NCI-H446 (cell line): ENCODE measurements at regions not wholly inside any gene's neighbourhood (a gene's known extent, or its start where the extent isn't known, plus 50 kb on each side); places are given as distances from the start of the nearest gene placed in this dataset.

Source experiments
- DNase-seq, 2 experiments: peaks; one replicate each; lab custom pipeline; 2025; lab: John Stamatoyannopoulos, UW

GRCh38 chr11:70725739-70726138 lies 327.4 kb downstream of the CTTN start:
- no peak for DNase-seq

- no peak for DNase-seq
These were observed 328.7 kb downstream of the CTTN start for GRCh38 chr11:70727021-70727420.

DNA sequence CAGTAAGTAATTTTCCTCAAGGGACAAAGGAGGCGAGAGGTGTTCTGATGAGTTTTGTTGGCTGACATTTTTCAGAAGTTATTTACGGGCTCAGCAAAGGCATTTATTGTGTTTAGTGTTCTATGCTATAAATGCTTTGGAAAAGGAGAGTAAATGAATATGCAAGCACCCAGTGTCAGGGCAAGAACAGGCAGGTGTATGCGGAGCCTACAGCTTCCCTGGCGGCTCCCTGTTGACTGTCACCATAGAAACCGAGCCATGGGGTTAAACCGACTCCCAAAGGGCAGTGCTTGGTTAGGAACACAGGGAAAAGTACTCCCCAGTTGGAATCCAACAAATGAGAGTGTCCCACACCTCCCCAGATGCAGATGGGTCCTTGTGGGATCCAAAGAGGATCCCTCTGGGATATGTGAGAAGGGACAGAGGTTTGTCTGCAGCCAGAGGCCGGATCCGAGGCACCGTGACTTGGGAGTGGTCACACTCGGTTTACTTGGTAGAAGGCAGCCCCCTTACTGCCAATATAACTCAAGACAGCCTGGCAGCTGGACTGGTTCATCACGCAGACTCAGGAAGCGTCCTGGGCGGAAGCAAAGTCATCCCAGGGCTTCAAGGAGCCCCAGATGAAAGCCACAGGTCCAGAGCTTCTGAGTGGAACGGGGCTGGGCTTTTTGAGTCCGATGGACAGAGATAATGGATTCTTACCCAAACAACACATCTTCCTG lies 329.7 kb downstream of the CTTN start:
- no peak for DNase-seq

- DNase-seq = no peak
These were observed 331.6 kb downstream of the CTTN start for GRCh38 chr11:70729949-70730348.

- no peak for DNase-seq
These were observed 332.1 kb downstream of the CTTN start for GRCh38 chr11:70730411-70730810.

GRCh38 chr11:70731271-70732022 lies 333.1 kb downstream of the CTTN start:
- DNase-seq = no peak

- DNase-seq = no peak
These were observed 333.9 kb downstream of the CTTN start for GRCh38 chr11:70732023-70732880.

DNA sequence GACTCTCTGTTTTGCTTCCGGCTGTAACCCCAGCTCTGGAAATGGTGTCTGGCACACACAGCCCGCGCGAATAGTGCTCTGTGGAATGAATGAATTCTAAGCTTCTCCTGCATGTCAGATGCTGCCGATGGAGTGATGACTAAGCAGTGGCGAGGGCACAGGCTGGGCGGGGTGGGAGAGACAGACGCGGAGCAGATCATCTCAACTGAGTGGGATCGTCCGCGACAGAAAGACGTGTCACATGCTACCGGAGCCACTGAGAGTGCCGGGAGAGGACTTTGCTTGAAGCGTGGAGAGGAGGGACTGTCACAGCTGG lies 334.5 kb downstream of the CTTN start:
- DNase-seq = no peak

- no peak for DNase-seq
These were observed 335.3 kb downstream of the CTTN start for GRCh38 chr11:70733327-70734325.

GRCh38 chr11:70734379-70734778 lies 336.1 kb downstream of the CTTN start:
- no peak for DNase-seq

GRCh38 chr11:70734911-70735310 lies 336.6 kb downstream of the CTTN start:
- DNase-seq = no peak

DNA sequence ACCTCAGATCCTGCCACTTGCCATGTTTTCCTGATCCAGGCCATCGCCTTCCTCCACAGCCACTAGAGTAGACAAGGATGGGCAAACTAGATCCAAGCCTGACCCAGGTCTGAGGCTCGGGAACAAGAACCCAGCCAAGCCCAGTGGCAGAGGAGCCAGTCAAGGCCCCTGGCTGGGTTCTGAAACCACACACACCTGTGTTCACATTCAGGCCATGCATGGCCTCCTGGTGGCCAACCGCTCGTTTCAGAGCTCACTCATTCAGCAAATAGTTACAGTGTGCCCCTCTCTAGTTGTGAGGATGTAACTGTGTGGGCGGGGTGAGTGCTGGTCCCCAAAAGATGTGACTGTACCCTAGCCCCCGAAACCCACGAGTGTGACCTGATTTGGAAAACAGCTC lies 337.6 kb downstream of the CTTN start:
- DNase-seq = no peak

DNA sequence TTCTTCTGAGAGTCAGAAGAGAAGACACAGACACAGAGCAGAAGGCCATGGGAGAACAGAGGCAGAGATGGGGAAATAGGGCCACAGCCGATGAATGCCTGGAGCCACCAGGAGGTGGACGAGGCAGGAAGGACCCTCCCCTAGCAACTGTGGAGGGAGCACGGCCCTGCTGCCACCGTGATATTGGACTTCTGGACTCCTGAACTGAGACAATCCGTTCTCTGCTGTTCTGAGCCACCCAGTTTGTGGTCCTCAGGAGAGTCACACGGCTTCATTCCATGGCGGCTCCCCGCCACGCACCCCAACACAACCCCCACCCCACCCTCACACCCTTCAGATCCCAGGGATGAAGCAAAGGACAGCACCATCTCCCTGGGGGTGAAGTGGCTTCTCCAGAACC lies 338.1 kb downstream of the CTTN start:
- DNase-seq = no peak

GRCh38 chr11:70736937-70737640 lies 338.8 kb downstream of the CTTN start:
- DNase-seq = no peak

GRCh38 chr11:70737816-70738630 lies 339.7 kb downstream of the CTTN start:
- DNase-seq = no peak

DNA sequence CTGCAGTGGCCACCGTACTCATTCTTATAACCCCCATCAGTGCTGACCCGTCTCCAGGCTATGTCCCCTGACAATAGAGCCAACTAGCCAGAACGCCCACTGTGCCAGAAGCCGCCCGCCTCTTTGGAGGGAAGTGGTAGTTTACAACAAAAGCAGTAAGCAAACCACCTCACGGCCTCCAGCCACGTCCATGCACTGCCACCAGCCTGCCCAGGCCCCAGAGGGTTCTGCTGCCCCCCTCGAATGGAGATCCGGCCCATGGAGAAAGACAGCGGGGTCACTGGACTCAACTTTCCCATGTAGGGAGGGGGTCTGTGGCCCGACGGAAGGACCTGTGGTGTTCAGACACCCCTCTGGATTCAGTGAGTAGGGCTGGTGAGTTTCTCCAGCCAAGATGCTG lies 340.3 kb downstream of the CTTN start:
- DNase-seq = no peak

DNA sequence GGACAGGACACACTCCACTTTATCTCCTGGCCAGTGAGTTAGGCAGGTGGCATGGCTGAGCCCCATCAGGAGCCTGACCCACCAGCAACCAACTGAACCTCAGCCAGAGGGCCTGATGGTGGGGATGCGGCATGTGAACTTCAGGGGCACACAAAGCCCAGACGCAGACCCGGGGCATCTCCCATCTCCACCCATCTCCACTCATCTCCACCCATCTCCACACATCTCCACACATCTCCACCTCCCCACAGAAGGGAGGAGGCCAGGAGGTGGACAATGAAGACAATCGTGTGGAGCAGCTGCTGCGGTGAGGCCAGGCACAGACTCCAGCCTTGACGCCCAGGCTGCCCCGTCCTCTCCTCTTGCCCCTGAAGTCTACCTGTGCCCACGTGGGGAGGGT lies 340.8 kb downstream of the CTTN start:
- DNase-seq = no peak

DNA sequence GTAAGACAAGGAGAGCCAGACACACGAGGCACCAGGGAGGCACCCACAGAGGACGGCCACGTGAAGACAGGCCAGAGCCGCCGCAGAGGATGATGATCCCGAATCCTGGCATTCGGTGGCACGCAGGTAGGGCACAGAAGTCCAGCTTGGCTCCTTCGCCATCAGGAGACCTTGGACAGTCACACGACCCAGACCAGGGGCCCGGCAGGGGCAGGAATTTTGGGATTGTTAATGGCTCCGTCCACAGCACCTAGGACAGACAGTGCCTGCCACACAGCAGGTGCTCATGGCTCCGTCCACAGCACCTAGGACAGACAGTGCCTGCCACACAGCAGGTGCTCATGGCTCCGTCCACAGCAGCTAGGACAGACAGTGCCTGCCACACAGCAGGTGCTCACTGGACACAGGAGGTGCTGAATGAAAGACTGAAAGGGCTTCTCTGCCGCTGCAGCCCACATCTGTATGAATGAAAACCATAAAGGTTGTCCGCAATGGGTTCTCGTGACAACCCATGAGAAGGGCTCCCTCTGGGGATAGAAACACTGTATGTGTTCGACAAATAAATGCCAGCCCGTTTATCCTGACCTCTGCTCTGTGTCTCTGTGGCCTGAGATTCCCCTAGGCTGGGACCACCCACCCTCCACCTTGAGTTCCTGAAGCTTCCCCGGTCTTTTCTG lies 341.6 kb downstream of the CTTN start:
- DNase-seq = no peak

- no peak for DNase-seq
These were observed 342.1 kb downstream of the CTTN start for GRCh38 chr11:70740488-70740851.

DNA sequence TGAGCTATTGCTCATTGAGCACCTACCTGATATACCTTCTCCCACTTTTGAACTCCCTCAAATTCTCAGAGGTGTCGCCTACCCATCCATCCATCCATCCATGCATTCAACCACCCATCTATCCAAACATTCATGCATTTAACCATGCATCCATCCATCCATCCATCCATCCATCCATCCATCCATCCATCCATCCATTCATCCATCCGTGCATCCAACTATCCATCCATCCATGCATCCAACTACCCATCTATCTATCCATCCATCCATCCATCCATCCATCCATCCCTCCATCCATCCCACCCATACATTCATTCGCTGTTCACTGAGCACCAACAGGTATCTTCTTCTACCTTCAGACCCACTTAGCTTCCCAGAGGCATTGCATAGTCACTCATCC lies 342.8 kb downstream of the CTTN start:
- no peak for DNase-seq
